NB4 (cell line): ENCODE measurements at regions not wholly inside any gene's neighbourhood (a gene's known extent, or its start where the extent isn't known, plus 50 kb on each side); places are given as distances from the start of the nearest gene placed in this dataset.

Experiments
- CTCF ChIP-seq: IDR thresholded peaks from one replicate; pipeline ENCODE4 v1.5.1; 2012; ENCODE audit warnings: low read depth, low read length
- POLR2A ChIP-seq: IDR thresholded peaks from 2 replicates; pipeline ENCODE4 v1.6.1; 2011; ENCODE audit warnings: mild to moderate bottlenecking; ENCODE audit not compliant: insufficient read length; ENCODE audit errors: extremely low read depth

- no peak for TF ChIP-seq POLR2A
- TF ChIP-seq CTCF, result no peak
Observed at GRCh38 chr10:65292551-65292950, 1633.3 kb upstream of the LRRTM3 start.
